ENCODE measurements at regions not wholly inside any gene's neighbourhood (a gene's known extent, or its start where the extent isn't known, plus 50 kb on each side); places are given as distances from the start of the nearest gene placed in this dataset.
"Not testable (repeated sequence)": the region's sequence is repeated elsewhere in the genome, so short reads cannot be mapped to it uniquely, and the experiment has no call there.

DNA sequence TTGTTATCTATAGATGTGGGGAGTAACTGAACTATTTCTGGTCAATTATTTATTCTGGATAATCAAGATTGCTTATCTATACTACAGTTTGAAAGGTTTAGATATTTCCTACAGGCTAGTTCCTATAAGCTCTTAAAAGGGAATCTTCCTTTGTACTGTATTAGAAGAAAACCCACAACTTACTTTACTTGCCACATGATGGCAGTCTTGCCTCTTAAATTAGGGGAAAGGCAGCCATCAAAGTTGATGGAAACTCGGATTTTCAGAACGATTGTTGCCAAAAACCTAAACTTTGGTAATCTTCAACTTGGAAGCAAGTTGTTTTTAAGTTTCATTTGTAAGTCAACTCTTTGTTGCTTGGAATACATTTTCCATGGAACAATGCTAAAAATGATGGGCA is 77.2 kb upstream of the AGTPBP1 start:
- CTCF ChIA-PET, result interaction anchor here (0.6 to 0.8 kb wide), 3 partner anchors 198 to 401 kb away, joined by 3 to 4 read pairs (median 3); no protein-coding TSS in a partner anchor
- peak; percentile 74 for ATAC-seq
- H3K4me1 Mint-ChIP-seq; H3K9me3 Mint-ChIP-seq; DNase-seq (ENCODE audit: low spot score); H3K27me3 Mint-ChIP-seq (ENCODE audit: low read depth); H3K27ac Mint-ChIP-seq; H3K4me3 Mint-ChIP-seq; POLR2A ChIA-PET: not testable (repeated sequence)
- TF ChIP-seq, protein P1, sequence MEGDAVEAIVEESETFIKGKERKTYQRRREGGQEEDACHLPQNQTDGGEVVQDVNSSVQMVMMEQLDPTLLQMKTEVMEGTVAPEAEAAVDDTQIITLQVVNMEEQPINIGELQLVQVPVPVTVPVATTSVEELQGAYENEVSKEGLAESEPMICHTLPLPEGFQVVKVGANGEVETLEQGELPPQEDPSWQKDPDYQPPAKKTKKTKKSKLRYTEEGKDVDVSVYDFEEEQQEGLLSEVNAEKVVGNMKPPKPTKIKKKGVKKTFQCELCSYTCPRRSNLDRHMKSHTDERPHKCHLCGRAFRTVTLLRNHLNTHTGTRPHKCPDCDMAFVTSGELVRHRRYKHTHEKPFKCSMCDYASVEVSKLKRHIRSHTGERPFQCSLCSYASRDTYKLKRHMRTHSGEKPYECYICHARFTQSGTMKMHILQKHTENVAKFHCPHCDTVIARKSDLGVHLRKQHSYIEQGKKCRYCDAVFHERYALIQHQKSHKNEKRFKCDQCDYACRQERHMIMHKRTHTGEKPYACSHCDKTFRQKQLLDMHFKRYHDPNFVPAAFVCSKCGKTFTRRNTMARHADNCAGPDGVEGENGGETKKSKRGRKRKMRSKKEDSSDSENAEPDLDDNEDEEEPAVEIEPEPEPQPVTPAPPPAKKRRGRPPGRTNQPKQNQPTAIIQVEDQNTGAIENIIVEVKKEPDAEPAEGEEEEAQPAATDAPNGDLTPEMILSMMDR (IDR thresholded peaks at IDR 0.05), result 0 out of 2 replicates have a peak, but pooled peaks have one; percentile 29
- peaks cover 12% of the 10 kb centered on the region for H3K36me3 Mint-ChIP-seq

DNA sequence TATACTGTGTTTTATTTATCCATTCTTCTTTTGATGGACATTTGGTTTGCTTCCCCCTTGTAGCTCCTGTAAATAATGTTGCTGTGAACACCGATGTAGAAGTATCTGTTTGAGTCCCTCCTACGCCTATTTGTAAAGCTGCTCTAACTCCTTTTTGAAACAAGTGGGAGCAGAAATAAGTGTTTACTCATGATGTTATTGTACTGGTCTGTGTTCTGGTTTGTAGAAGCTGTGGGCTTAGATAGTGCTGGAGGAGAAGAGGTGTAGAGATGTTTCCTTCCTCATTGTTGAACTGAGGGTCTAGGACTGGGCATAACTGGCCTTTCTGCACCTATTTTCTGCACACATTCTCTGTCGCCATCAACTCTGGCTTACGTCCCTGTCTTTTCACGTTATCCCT is 78.8 kb upstream of the AGTPBP1 start:
- CTCF ChIA-PET, result interaction anchor here (1.1 to 1.4 kb wide), 2 partner anchors 302 to 455 kb away, joined by 3 read pairs; no protein-coding TSS in a partner anchor
- H3K27me3 Mint-ChIP-seq (ENCODE audit: low read depth), result not testable (repeated sequence)

DNA sequence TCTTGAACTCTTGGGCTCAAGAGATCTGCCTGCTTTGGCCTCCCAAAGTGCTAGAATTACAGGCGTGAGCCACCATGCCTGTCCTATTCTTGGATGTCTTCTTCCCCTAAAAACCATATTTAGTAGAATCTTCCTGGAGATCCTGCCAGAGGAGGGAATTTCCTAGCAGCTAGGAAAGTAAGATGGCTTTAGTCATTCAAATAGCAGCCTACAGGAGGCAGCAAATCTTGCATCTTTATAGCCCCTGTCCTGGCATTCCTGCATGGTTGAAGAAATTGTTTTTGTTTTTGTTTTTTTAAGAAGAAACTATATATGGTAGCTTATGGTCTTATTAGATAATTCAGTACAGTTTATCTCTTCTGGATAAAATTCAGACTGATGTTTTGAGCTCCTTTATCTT is 83.2 kb upstream of the AGTPBP1 start:
- CTCF ChIA-PET, result interaction anchor here (0.5 to 1.8 kb wide), 14 partner anchors 16 to 462 kb away, joined by 3 to 13 read pairs (median 3); no protein-coding TSS in a partner anchor
- TF ChIP-seq, protein P1 (IDR thresholded peaks at IDR 0.05), result peak; percentile 36; the same call in 1 of the 2 replicates
- H3K27ac Mint-ChIP-seq; POLR2A ChIA-PET; H3K4me1 Mint-ChIP-seq; DNase-seq (ENCODE audit: low spot score); H3K9me3 Mint-ChIP-seq; H3K27me3 Mint-ChIP-seq (ENCODE audit: low read depth); H3K4me3 Mint-ChIP-seq: not testable (repeated sequence)
- peak; percentile 84 for ATAC-seq
- H3K36me3 Mint-ChIP-seq, result peaks cover 12% of the 10 kb centered on the region

More for the DNA sequence above, 78.8 kb upstream of the AGTPBP1 start:
- H3K9me3 Mint-ChIP-seq; H3K4me1 Mint-ChIP-seq; POLR2A ChIA-PET; ATAC-seq; H3K4me3 Mint-ChIP-seq; DNase-seq (ENCODE audit: low spot score): not testable (repeated sequence)
- Mint-ChIP-seq H3K36me3 (peaks cover 12% of the 10 kb centered on the region), H3K27ac (peak overlapping the region; percentile 1)

DNA sequence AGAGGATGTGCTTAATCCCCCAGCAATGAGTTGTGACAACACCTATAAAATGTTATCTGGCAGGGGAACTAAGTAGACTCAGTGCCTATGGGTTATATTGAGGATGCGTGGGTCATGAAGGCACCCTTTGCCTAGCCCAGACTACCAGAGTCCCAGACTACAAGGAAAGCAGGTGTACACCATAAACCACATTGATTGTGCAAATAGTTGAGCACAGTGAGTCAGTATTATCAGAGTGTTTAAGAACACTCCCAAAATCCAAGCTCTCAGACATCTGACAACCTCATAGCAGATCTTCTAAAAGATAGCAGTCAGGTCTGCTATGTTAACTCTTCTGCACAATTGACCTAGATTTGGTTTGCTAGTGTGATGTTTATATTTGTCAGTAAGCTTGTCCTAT is 92.8 kb upstream of the AGTPBP1 start:
- CTCF ChIA-PET; ATAC-seq; POLR2A ChIA-PET; H3K36me3 Mint-ChIP-seq; H3K27me3 Mint-ChIP-seq (ENCODE audit: low read depth); H3K4me3 Mint-ChIP-seq; H3K9me3 Mint-ChIP-seq; DNase-seq (ENCODE audit: low spot score); H3K4me1 Mint-ChIP-seq; H3K27ac Mint-ChIP-seq: not testable (repeated sequence)

DNA sequence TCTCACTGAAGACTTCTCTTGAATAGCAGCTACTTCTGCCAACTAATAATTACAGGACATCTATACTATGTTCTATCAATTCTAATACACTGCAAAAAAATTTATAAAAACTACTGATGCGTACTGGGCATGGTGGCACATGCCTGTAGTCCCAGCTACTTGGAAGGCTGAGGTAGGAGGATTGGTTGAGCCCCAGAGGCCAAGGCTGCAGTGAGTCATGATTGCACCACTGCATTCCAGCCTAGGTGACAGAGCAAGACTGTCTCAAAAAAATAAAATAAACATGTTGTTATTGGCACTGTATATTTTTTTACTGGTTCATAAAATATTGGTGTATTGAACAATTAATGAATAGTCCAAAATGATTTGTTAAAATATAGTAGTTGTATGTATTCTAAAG is 97.0 kb upstream of the NAA35 start:
- H3K27ac Mint-ChIP-seq; DNase-seq (ENCODE audit: low spot score); H3K4me1 Mint-ChIP-seq; ATAC-seq; H3K9me3 Mint-ChIP-seq; POLR2A ChIA-PET; CTCF ChIA-PET; H3K27me3 Mint-ChIP-seq (ENCODE audit: low read depth); H3K36me3 Mint-ChIP-seq; H3K4me3 Mint-ChIP-seq: not testable (repeated sequence)

DNA sequence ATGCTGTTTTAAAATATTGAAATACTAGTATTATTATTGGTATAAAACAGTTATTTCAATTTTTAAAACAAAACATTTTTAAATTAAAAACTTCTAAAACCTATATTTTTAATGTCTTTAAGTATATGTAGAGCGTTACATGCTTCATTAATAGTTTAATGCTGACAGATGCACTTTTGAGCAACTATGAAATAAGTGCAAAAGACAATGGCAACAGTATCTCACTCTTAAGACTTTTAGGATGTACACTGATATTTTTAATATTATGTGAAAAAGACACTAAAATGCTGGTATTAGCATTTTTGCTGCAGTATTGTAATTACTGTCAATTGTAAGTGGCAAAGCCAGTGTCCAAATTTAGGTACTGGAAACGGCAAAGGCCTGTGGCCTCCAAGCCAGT is 93.2 kb upstream of the NAA35 start:
- H3K27me3 Mint-ChIP-seq (ENCODE audit: low read depth); POLR2A ChIA-PET; CTCF ChIA-PET; H3K9me3 Mint-ChIP-seq; H3K27ac Mint-ChIP-seq; ATAC-seq; H3K36me3 Mint-ChIP-seq; DNase-seq (ENCODE audit: low spot score); H3K4me3 Mint-ChIP-seq; H3K4me1 Mint-ChIP-seq: not testable (repeated sequence)

DNA sequence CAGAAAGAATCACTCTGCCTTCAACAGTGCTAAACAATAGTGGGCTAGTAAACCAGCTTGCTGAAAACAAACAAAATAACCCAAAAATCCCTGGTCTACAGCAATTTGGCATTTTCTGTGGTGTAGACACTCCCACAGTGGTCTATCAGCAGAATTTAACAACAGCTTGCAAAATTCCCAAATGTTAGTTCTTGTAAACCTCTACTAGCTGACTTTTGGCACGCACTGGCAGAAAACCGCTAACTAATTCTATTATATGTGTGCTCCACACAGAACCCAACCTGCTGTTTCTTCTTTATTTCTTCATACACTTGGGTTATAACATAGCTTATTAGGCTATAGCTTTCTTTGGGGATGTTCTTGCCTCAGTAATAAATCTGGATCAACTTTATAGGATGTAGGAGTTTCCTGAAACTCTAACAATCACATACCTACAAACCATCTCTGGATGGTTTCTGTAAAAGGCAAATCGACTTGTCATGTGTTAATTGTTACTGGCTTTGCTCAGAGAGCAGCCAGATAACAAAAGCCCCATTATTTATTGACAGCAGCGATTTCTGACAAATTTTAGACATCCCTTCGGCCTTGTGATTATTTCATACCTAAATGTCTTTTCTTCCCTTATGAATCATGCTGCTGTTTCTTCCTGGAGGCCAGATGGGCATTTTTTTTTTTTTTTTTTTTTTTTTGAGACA is 82.7 kb upstream of the NAA35 start:
- POLR2A ChIA-PET, result interaction anchor here (0.6 kb wide), 1 partner anchor 9 kb away, joined by 7 read pairs; no protein-coding TSS in a partner anchor
- Mint-ChIP-seq H3K9me3 (peaks cover 4% of the 10 kb centered on the region), H3K36me3 (peaks cover 6% of the 10 kb centered on the region), H3K4me1 (peaks cover 35% of the 10 kb centered on the region), H3K27me3 (ENCODE audit: low read depth) (no peaks in the 10 kb centered on the region), H3K27ac (peak overlapping the region; percentile 60; the same call in 1 of the 2 replicates), H3K4me3 (no peak overlapping the region)
- no peak for ATAC-seq
- CTCF ChIA-PET, result interaction anchor here (0.5 to 0.7 kb wide), 2 partner anchors 42 to 227 kb away, joined by 3 to 4 read pairs; no protein-coding TSS in a partner anchor
- DNase-seq (ENCODE audit: low spot score), result no peak
- no peak for TF ChIP-seq NFYB (CRISPR knock-in tag; conservative IDR thresholded peaks at IDR 0.05; ENCODE audit: low read depth)
- no peak for TF ChIP-seq NR3C1 (CRISPR knock-in tag; conservative IDR thresholded peaks at IDR 0.05; ENCODE audit: low read depth)
- no peak for TF ChIP-seq ZNF121 (CRISPR knock-in tag; IDR thresholded peaks at IDR 0.05)
- no peak for TF ChIP-seq GTF2I (CRISPR knock-in tag; conservative IDR thresholded peaks at IDR 0.05)
- TF ChIP-seq ZBTB21 (CRISPR knock-in tag; IDR thresholded peaks at IDR 0.05; ENCODE audit: borderline replicate concordance), result no peak
- TF ChIP-seq FOXP1 (CRISPR knock-in tag; IDR thresholded peaks at IDR 0.05; ENCODE audit: borderline replicate concordance), result no peak
- TF ChIP-seq SMAD4 (CRISPR knock-in tag; IDR thresholded peaks at IDR 0.05), result no peak
- TF ChIP-seq, protein P2, sequence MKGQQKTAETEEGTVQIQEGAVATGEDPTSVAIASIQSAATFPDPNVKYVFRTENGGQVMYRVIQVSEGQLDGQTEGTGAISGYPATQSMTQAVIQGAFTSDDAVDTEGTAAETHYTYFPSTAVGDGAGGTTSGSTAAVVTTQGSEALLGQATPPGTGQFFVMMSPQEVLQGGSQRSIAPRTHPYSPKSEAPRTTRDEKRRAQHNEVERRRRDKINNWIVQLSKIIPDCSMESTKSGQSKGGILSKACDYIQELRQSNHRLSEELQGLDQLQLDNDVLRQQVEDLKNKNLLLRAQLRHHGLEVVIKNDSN (CRISPR knock-in tag; IDR thresholded peaks at IDR 0.05), result no peak
- no peak for TF ChIP-seq SP1 (CRISPR knock-in tag; conservative IDR thresholded peaks at IDR 0.05)
- TF ChIP-seq, protein P3, sequence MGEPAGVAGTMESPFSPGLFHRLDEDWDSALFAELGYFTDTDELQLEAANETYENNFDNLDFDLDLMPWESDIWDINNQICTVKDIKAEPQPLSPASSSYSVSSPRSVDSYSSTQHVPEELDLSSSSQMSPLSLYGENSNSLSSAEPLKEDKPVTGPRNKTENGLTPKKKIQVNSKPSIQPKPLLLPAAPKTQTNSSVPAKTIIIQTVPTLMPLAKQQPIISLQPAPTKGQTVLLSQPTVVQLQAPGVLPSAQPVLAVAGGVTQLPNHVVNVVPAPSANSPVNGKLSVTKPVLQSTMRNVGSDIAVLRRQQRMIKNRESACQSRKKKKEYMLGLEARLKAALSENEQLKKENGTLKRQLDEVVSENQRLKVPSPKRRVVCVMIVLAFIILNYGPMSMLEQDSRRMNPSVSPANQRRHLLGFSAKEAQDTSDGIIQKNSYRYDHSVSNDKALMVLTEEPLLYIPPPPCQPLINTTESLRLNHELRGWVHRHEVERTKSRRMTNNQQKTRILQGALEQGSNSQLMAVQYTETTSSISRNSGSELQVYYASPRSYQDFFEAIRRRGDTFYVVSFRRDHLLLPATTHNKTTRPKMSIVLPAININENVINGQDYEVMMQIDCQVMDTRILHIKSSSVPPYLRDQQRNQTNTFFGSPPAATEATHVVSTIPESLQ (CRISPR knock-in tag; IDR thresholded peaks at IDR 0.05), result no peak
